Natural killer cell (primary cell): ENCODE measurements at regions not wholly inside any gene's neighbourhood (a gene's known extent, or its start where the extent isn't known, plus 50 kb on each side); places are given as distances from the start of the nearest gene placed in this dataset.

Experiments
- ATAC-seq, 3 donors: fragments of 150-1000 bp in 2 of 3; fragments of 200-7000 bp in 1 of 3; cut with Tn5 transposase; 1 replicate in 1 of 3; 2 replicates in 2 of 3; pipeline ENCODE4 v1.10.0; 2021; ENCODE audit warnings: mild to moderate bottlenecking in 2 of 3, moderate library complexity in 2 of 3
- DNase-seq, 2 donors: peaks; one replicate each; pipeline versions ENCODE4 v3.0.0 to v3.0.0-alpha.2; 2013 to 2021; ENCODE audit warnings: mixed read lengths in 1 of 2
- H3K27ac ChIP-seq: one replicate; pipeline ENCODE4 v1.5.1; 2013; ENCODE audit warnings: mild to moderate bottlenecking, low read length
- H3K27me3 ChIP-seq: one replicate; pipeline ENCODE4 v1.6.1; 2013; ENCODE audit warnings: low read length; ENCODE audit not compliant: control insufficient read depth, insufficient read depth
- H3K36me3 ChIP-seq: one replicate; pipeline ENCODE4 v1.6.1; 2013; ENCODE audit warnings: low read length; ENCODE audit not compliant: control insufficient read depth, insufficient read depth
- H3K4me1 ChIP-seq: one replicate; pipeline ENCODE4 v1.6.1; 2013; ENCODE audit warnings: low read length; ENCODE audit not compliant: control insufficient read depth, insufficient read depth
- H3K4me3 ChIP-seq: one replicate; pipeline ENCODE4 v1.5.1; 2013; ENCODE audit warnings: low read length
- H3K9me3 ChIP-seq: one replicate; pipeline ENCODE4 v1.6.1; 2013; ENCODE audit warnings: low read length; ENCODE audit not compliant: control insufficient read depth, insufficient read depth
- H3K27ac Mint-ChIP-seq, 2 donors: one replicate each; pipeline ENCODE4 v1.8.0; 2022; ENCODE audit warnings: mild to moderate bottlenecking in 2 of 2, mixed read lengths in 2 of 2, moderate library complexity in 1 of 2
- H3K27me3 Mint-ChIP-seq, 2 donors: one replicate each; pipeline ENCODE4 v1.8.0; 2022; ENCODE audit warnings: low read depth in 2 of 2, mixed read lengths in 2 of 2
- H3K36me3 Mint-ChIP-seq: one replicate; pipeline ENCODE4 v1.8.0; 2022; ENCODE audit warnings: mixed read lengths
- H3K4me1 Mint-ChIP-seq, 2 donors: one replicate each; pipeline ENCODE4 v1.8.0; 2022; ENCODE audit warnings: mixed read lengths in 2 of 2
- H3K4me3 Mint-ChIP-seq: one replicate; pipeline ENCODE4 v1.8.0; 2022; ENCODE audit warnings: mild to moderate bottlenecking, moderate library complexity, mixed read lengths
- H3K9me3 Mint-ChIP-seq, 2 donors: one replicate each; pipeline ENCODE4 v1.8.0; 2022; ENCODE audit warnings: mixed read lengths in 2 of 2
- WGBS: methylation state at CpG from one replicate; pipeline ENCODE4 v1.1.7; 2013; ENCODE audit warnings: missing lambda C conversion rate; ENCODE audit not compliant: insufficient coverage; 5-methylcytosine and 5-hydroxymethylcytosine counted together
- intact Hi-C: fragments of 100-400 bp; cut with micrococcal nuclease; formaldehyde crosslinking; loops from one replicate; pipeline ENCODE4 v1.14.2; 2022
- TF ChIP-seq, protein P1 (sequence below): fragments of 200-600 bp; IDR thresholded peaks from one replicate; pipeline ENCODE4 v1.8.0; 2022; ENCODE audit warnings: antibody characterized with exemption

GRCh38 chr14:96737881-96738280 is 59.3 kb upstream of the VRK1 start:
- no peaks in the 10 kb centered on the region for H3K36me3 Mint-ChIP-seq
- Histone ChIP-seq H3K4me1 (peaks cover 5% of the 10 kb centered on the region), H3K36me3 (no peaks in the 10 kb centered on the region), H3K9me3 (no peaks in the 10 kb centered on the region), H3K4me3 (no peak overlapping the region), H3K27me3 (peaks cover 19% of the 10 kb centered on the region), H3K27ac (no peak overlapping the region)
- ATAC-seq (no peak), DNase-seq (peak in 1 of 2 donors; percentile 12)
- no peaks in the 10 kb centered on the region for H3K9me3 Mint-ChIP-seq
- no peak overlapping the region for H3K4me3 Mint-ChIP-seq
- intact Hi-C loops: no loop called here
- H3K27ac Mint-ChIP-seq: no peak overlapping the region
- 12% methylated on average over 7 of the region's 7 CpGs for WGBS
- peaks cover 56 to 73% of the 10 kb centered on the region in 2 donors for H3K27me3 Mint-ChIP-seq
- peaks cover 5 to 10% of the 10 kb centered on the region in 2 donors for H3K4me1 Mint-ChIP-seq
- TF ChIP-seq, protein P1, sequence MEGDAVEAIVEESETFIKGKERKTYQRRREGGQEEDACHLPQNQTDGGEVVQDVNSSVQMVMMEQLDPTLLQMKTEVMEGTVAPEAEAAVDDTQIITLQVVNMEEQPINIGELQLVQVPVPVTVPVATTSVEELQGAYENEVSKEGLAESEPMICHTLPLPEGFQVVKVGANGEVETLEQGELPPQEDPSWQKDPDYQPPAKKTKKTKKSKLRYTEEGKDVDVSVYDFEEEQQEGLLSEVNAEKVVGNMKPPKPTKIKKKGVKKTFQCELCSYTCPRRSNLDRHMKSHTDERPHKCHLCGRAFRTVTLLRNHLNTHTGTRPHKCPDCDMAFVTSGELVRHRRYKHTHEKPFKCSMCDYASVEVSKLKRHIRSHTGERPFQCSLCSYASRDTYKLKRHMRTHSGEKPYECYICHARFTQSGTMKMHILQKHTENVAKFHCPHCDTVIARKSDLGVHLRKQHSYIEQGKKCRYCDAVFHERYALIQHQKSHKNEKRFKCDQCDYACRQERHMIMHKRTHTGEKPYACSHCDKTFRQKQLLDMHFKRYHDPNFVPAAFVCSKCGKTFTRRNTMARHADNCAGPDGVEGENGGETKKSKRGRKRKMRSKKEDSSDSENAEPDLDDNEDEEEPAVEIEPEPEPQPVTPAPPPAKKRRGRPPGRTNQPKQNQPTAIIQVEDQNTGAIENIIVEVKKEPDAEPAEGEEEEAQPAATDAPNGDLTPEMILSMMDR: no peak

- WGBS: 85% methylated on average over 14 of the region's 14 CpGs
- no peaks in the 10 kb centered on the region for H3K9me3 ChIP-seq
- Mint-ChIP-seq H3K36me3 (no peaks in the 10 kb centered on the region), H3K9me3 (no peaks in the 10 kb centered on the region), H3K27ac (no peak overlapping the region), H3K27me3 (peaks cover 56 to 67% of the 10 kb centered on the region in 2 donors), H3K4me3 (no peak overlapping the region), H3K4me1 (peaks cover 5 to 10% of the 10 kb centered on the region in 2 donors)
- H3K4me3 ChIP-seq: no peak overlapping the region
- H3K36me3 ChIP-seq: no peaks in the 10 kb centered on the region
- TF ChIP-seq, protein P1: no peak
- H3K4me1 ChIP-seq: peaks cover 5% of the 10 kb centered on the region
- no peak for ATAC-seq
- H3K27me3 ChIP-seq: peaks cover 19% of the 10 kb centered on the region
- no peak overlapping the region for H3K27ac ChIP-seq
- DNase-seq: no peak
- intact Hi-C loops: no loop called here
Observed at GRCh38 chr14:96739200-96739910, 57.8 kb upstream of the VRK1 start.

DNA sequence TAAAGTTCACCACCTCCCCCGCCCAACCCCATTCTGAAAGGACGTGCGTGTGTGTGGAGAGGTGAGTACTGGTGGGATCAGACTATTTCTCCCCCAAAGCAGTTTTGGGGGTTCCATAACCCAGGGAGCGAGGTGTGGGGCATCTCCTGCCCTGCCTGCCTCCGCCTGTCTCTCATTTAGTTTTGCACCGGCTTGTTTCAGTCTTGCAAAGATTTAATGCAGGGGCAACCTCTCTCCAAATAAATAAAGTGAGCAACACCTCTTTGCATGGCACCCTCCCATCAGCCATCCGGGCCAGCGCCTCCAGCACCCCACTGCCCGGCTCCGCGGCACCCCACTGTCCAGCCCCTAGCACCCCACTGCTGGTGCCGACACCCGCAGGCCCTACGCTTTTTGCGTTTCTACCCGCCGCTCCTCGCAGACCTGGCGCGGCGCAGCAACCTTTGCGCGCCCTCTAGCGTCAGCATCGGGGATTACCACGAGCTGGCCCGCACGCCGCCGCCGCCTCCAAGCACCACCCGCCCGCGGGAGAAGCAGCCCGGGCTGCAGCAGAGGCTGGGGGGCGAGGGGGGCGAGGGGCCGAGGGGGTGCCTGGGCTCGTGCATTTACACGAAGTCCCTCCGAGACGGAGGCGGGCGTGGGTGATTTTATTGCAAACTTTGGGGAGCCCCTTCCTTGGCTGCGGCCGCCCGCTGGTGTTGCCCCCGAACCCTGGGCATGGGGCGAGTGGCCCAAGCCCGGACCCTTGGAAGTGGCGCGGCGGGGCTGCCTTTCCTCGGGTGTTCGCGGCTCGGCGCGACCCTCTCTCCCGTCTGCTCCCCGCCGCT is 55.8 kb upstream of the VRK1 start:
- no peak overlapping the region for H3K27ac Mint-ChIP-seq
- Histone ChIP-seq H3K4me3 (no peak overlapping the region), H3K27ac (no peak overlapping the region), H3K9me3 (no peaks in the 10 kb centered on the region), H3K27me3 (peaks cover 19% of the 10 kb centered on the region), H3K4me1 (peaks cover 5% of the 10 kb centered on the region), H3K36me3 (no peaks in the 10 kb centered on the region)
- TF ChIP-seq, protein P1: peak; percentile 97
- H3K9me3 Mint-ChIP-seq: no peaks in the 10 kb centered on the region
- peak overlapping the region; percentile 55 for H3K4me3 Mint-ChIP-seq
- peaks cover 52 to 65% of the 10 kb centered on the region in 2 donors for H3K27me3 Mint-ChIP-seq
- peak; percentile 91 to 99 (median 97) for ATAC-seq
- peak; percentile 70 to 82 for DNase-seq
- H3K4me1 Mint-ChIP-seq: peaks cover 5 to 10% of the 10 kb centered on the region in 2 donors
- WGBS: 7% methylated on average over 61 of the region's 62 CpGs
- no peaks in the 10 kb centered on the region for H3K36me3 Mint-ChIP-seq
- intact Hi-C loops: loop anchor here (2.0 kb wide), 1 partner anchor 175 kb away; no protein-coding TSS in a partner anchor
